HFFc6 (cell line): ENCODE measurements at regions not wholly inside any gene's neighbourhood (a gene's known extent, or its start where the extent isn't known, plus 50 kb on each side); places are given as distances from the start of the nearest gene placed in this dataset.
A peak's percentile ranks its signal among the peaks of the same experiment; 100 is the strongest.

Experiments used
- DNase-seq: peaks from one replicate; pipeline ENCODE4 v3.0.0-alpha.2; 2018
- H3K27ac Mint-ChIP-seq: 2 replicates; pipeline ENCODE4 v1.8.0; 2020; ENCODE audit warnings: mild to moderate bottlenecking, mixed read lengths
- H3K27me3 Mint-ChIP-seq: 2 replicates; pipeline ENCODE4 v1.8.0; 2021; ENCODE audit warnings: mild to moderate bottlenecking, moderate library complexity, mixed read lengths; ENCODE audit not compliant: insufficient read depth
- H3K36me3 Mint-ChIP-seq: 2 replicates; pipeline ENCODE4 v1.8.0; 2021; ENCODE audit warnings: low read depth, mixed read lengths
- H3K4me1 Mint-ChIP-seq: 2 replicates; pipeline ENCODE4 v1.8.0; 2020; ENCODE audit warnings: low read depth, mixed read lengths
- H3K4me3 Mint-ChIP-seq: 2 replicates; pipeline ENCODE4 v1.8.0; 2020; ENCODE audit warnings: mild to moderate bottlenecking, moderate library complexity, mixed read lengths
- H3K9me3 Mint-ChIP-seq: 2 replicates; pipeline ENCODE4 v1.8.0; 2020; ENCODE audit warnings: mild to moderate bottlenecking, mixed read lengths
- CTCF ChIP-seq: fragments of 200-600 bp; sonication (generic); IDR thresholded peaks from 2 replicates; pipeline ENCODE4 v1.5.0; 2021; ENCODE audit warnings: antibody characterized with exemption, mild to moderate bottlenecking

- Mint-ChIP-seq H3K27me3 (no peaks in the 10 kb centered on the region), H3K4me1 (peaks cover 37% of the 10 kb centered on the region), H3K36me3 (peaks cover 20% of the 10 kb centered on the region), H3K9me3 (no peaks in the 10 kb centered on the region), H3K4me3 (no peak overlapping the region), H3K27ac (no peak overlapping the region)
- no peak for TF ChIP-seq CTCF
- no peak for DNase-seq
These were observed 178.6 kb downstream of the SNAPC1 start for GRCh38 chr14:61940666-61941420.

- peaks cover 34% of the 10 kb centered on the region for H3K4me1 Mint-ChIP-seq
- H3K36me3 Mint-ChIP-seq: peaks cover 16% of the 10 kb centered on the region
- TF ChIP-seq CTCF: no peak
- H3K9me3 Mint-ChIP-seq: no peaks in the 10 kb centered on the region
- H3K27ac Mint-ChIP-seq: no peak overlapping the region
- H3K4me3 Mint-ChIP-seq: no peak overlapping the region
- no peak for DNase-seq
- H3K27me3 Mint-ChIP-seq: no peaks in the 10 kb centered on the region
These were observed 179.4 kb downstream of the SNAPC1 start for GRCh38 chr14:61941421-61942150.

- no peak overlapping the region for H3K4me3 Mint-ChIP-seq
- no peak for TF ChIP-seq CTCF
- peaks cover 2% of the 10 kb centered on the region; the same call in 1 of the 2 replicates for H3K27me3 Mint-ChIP-seq
- peak overlapping the region; percentile 23; the same call in 1 of the 2 replicates for H3K27ac Mint-ChIP-seq
- H3K36me3 Mint-ChIP-seq: peaks cover 11% of the 10 kb centered on the region
- no peaks in the 10 kb centered on the region for H3K9me3 Mint-ChIP-seq
- DNase-seq: no peak
- H3K4me1 Mint-ChIP-seq: peaks cover 22% of the 10 kb centered on the region
These were observed 186.2 kb downstream of the SNAPC1 start for GRCh38 chr14:61948376-61948775.

- no peak overlapping the region for H3K4me3 Mint-ChIP-seq
- no peaks in the 10 kb centered on the region for H3K9me3 Mint-ChIP-seq
- peaks cover 33% of the 10 kb centered on the region for H3K4me1 Mint-ChIP-seq
- DNase-seq: no peak
- TF ChIP-seq CTCF: no peak
- peaks cover 2% of the 10 kb centered on the region; the same call in 1 of the 2 replicates for H3K27me3 Mint-ChIP-seq
- no peak overlapping the region for H3K27ac Mint-ChIP-seq
- no peaks in the 10 kb centered on the region for H3K36me3 Mint-ChIP-seq
These were observed 188.1 kb downstream of the SNAPC1 start for GRCh38 chr14:61950340-61950739.

GRCh38 chr14:61953602-61954001, 191.4 kb downstream of the SNAPC1 start:
- H3K9me3 Mint-ChIP-seq: peaks cover 8% of the 10 kb centered on the region

More at GRCh38 chr14:61953602-61954001, 191.4 kb downstream of the SNAPC1 start:
- H3K36me3 Mint-ChIP-seq: peaks cover 7% of the 10 kb centered on the region
- H3K27me3 Mint-ChIP-seq: peaks cover 2% of the 10 kb centered on the region; the same call in 1 of the 2 replicates
- H3K27ac Mint-ChIP-seq: no peak overlapping the region
- no peak overlapping the region for H3K4me3 Mint-ChIP-seq
- DNase-seq: no peak
- peaks cover 22% of the 10 kb centered on the region for H3K4me1 Mint-ChIP-seq
- TF ChIP-seq CTCF: no peak
